Sigmoid colon (tissue), 4 donors: ENCODE measurements at regions not wholly inside any gene's neighbourhood (a gene's known extent, or its start where the extent isn't known, plus 50 kb on each side); places are given as distances from the start of the nearest gene placed in this dataset.

Source experiments
- CTCF ChIP-seq, 4 experiments: fragments of 450-650 bp in 3 of 4; fragments of 200-600 bp in 1 of 4; IDR thresholded peaks; one replicate each; pipeline ENCODE4 v1.5.1; 2016 to 2019; ENCODE audit warnings: antibody characterized with exemption in 4 of 4, mild to moderate bottlenecking in 3 of 4, moderate library complexity in 2 of 4
- EP300 ChIP-seq, 4 donors: sonication (generic); formaldehyde crosslinking; IDR thresholded peaks; one replicate each; pipeline ENCODE4 v1.6.1; 2017; ENCODE audit warnings: antibody characterized with exemption in 4 of 4
- POLR2A ChIP-seq, 2 donors: fragments of 450-650 bp; IDR thresholded peaks; one replicate each; pipeline ENCODE4 v1.6.1; 2016; ENCODE audit warnings: antibody characterized with exemption in 2 of 2, mild to moderate bottlenecking in 2 of 2, moderate library complexity in 2 of 2

GRCh38 chr21:16159971-16160350, 430.2 kb downstream of the USP25 start:
- TF ChIP-seq CTCF (IDR thresholded peaks at IDR 0.05): no peak
- TF ChIP-seq POLR2A (IDR thresholded peaks at IDR 0.05): no peak
- TF ChIP-seq EP300 (IDR thresholded peaks at IDR 0.05): no peak
